ENCODE measurements at regions not wholly inside any gene's neighbourhood (a gene's known extent, or its start where the extent isn't known, plus 50 kb on each side); places are given as distances from the start of the nearest gene placed in this dataset.

DNA sequence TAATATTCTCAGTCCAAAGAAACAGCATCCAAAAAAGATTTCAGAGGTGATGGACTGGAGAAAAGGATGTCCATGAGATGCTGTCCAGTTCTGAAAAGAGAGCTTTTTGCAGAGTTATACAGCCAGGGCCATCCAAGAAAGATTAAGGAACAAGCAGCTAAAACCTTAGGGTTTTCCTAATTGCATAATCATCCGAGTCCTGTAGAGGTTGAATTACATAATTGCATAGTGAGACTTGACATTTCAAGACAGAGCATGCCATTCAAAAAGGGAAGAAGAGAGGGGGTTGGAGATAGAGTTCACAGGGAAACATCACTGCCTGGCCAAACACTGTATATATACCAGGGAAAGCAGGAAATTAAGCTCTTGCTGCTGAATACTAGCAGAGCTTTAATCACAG is 1729.2 kb upstream of the WWC1 start:
- no peak for ATAC-seq
- TF ChIP-seq ESRRG (CRISPR knock-in tag; IDR thresholded peaks at IDR 0.05): no peak
- no peak for TF ChIP-seq SNAI2 (CRISPR knock-in tag; IDR thresholded peaks at IDR 0.05)
- TF ChIP-seq ZNF565 (CRISPR knock-in tag; conservative IDR thresholded peaks at IDR 0.05; ENCODE audit: low read depth): no peak
- 0 out of 2 replicates have a peak, but pooled peaks have one; percentile 10 for TF ChIP-seq ISL1 (CRISPR knock-in tag; IDR thresholded peaks at IDR 0.05)
- no peak for TF ChIP-seq TOX (CRISPR knock-in tag; IDR thresholded peaks at IDR 0.05; ENCODE audit: borderline replicate concordance)
- no peak for TF ChIP-seq OSR1 (CRISPR knock-in tag; IDR thresholded peaks at IDR 0.05)

DNA sequence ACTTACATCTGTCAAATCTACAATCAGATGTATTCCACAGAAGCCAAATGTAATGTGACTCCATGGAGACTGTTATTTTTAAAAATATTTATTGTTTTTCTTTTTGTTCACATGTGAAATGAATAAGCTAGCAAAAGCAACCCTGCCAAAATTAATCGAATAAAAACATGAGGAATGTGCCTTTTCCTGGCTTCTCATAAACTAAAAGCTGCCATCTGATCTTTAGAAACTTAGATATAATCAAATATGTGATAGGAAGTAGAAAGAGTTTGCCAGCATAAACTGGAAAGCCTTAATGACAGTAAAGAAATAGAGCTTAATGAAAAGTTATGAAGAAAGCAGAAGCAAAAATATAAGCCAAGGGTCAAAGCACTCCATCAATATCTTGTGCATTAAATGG is 1724.7 kb upstream of the WWC1 start:
- no peak for ATAC-seq
- TF ChIP-seq ZC3H10 (CRISPR knock-in tag; IDR thresholded peaks at IDR 0.05) (no peak), ISL1 (CRISPR knock-in tag; IDR thresholded peaks at IDR 0.05) (peak; percentile 92)

DNA sequence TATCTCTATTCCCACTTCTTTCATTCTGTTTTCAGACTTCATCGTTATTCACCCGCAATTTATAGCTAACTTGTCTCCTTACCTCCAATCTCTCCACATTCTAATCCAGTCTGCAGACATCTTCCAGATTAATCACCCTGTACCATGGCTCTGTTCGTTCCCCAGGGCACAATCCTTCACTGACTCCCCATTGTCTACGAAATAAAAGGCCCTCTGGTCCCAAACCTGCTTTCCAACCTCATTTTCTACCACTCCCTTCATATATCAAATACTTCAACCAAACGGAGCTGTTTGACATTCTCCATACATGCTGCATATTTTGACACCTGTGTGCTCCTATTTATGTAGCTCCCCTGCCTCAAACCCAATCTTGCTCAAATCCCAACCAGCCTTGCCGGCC is 1720.6 kb upstream of the WWC1 start:
- TF ChIP-seq OSR1 (CRISPR knock-in tag; IDR thresholded peaks at IDR 0.05) (no peak), GLIS3 (CRISPR knock-in tag; IDR thresholded peaks at IDR 0.05) (no peak), ZNF70 (CRISPR knock-in tag; IDR thresholded peaks at IDR 0.05) (no peak), PPARA (CRISPR knock-in tag; IDR thresholded peaks at IDR 0.05; ENCODE audit: borderline replicate concordance) (no peak), ZC3H10 (CRISPR knock-in tag; IDR thresholded peaks at IDR 0.05) (no peak), ZFP3 (CRISPR knock-in tag; IDR thresholded peaks at IDR 0.05) (no peak), ARNTL (CRISPR knock-in tag; IDR thresholded peaks at IDR 0.05; ENCODE audit: borderline replicate concordance, low read depth) (no peak)
- TF ChIP-seq, protein P1, sequence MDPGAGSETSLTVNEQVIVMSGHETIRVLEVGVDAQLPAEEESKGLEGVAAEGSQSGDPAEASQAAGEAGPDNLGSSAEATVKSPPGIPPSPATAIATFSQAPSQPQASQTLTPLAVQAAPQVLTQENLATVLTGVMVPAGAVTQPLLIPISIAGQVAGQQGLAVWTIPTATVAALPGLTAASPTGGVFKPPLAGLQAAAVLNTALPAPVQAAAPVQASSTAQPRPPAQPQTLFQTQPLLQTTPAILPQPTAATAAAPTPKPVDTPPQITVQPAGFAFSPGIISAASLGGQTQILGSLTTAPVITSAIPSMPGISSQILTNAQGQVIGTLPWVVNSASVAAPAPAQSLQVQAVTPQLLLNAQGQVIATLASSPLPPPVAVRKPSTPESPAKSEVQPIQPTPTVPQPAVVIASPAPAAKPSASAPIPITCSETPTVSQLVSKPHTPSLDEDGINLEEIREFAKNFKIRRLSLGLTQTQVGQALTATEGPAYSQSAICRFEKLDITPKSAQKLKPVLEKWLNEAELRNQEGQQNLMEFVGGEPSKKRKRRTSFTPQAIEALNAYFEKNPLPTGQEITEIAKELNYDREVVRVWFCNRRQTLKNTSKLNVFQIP (CRISPR knock-in tag; IDR thresholded peaks at IDR 0.05; ENCODE audit: borderline replicate concordance, low read depth): no peak
- ATAC-seq: no peak

DNA sequence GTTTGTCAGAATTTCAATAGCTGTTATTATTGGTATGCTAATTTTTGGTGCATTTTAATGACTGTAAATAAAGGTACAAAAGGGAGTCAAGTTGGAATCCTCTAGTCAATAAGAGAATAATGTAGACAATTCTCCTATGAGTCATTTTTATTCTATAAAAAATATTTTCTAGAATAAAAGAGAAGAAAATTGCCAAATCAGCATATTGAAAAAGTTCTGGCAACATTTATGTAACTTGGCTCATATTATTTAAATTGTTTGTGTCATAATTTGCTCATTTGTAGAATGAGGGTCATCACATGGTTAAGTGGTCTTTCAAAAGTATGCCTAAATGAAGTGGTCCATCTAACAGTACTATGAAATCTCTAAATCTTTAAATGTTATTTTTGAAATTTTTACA is 1719.8 kb upstream of the WWC1 start:
- TF ChIP-seq ESRRG (CRISPR knock-in tag; IDR thresholded peaks at IDR 0.05) (no peak), ZFP30 (CRISPR knock-in tag; IDR thresholded peaks at IDR 0.05) (no peak), ZNF8 (CRISPR knock-in tag; IDR thresholded peaks at IDR 0.05) (no peak)
- TF ChIP-seq, protein P2, sequence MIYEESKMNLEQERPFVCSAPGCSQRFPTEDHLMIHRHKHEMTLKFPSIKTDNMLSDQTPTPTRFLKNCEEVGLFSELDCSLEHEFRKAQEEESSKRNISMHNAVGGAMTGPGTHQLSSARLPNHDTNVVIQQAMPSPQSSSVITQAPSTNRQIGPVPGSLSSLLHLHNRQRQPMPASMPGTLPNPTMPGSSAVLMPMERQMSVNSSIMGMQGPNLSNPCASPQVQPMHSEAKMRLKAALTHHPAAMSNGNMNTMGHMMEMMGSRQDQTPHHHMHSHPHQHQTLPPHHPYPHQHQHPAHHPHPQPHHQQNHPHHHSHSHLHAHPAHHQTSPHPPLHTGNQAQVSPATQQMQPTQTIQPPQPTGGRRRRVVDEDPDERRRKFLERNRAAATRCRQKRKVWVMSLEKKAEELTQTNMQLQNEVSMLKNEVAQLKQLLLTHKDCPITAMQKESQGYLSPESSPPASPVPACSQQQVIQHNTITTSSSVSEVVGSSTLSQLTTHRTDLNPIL (CRISPR knock-in tag; IDR thresholded peaks at IDR 0.05; ENCODE audit: low read depth): no peak
- no peak for ATAC-seq

DNA sequence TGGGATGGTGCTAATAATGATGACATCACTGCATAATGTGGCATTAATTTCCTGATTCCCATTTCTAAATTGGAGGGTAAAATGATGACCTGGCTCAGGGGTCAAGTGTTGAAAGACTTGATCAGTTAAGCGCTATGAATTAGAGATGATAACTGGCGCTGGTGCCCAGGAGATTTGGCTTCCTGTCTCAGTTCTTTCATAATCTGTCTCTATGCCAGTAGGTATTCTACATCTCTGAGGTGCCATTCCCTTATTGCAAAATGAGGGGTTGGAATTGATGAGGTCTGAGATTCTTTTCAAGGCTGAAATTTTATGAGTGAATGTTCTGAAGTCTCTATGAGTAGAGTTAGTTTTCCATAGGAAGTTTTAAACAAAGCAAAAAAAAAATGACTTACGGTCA is 1715.1 kb upstream of the WWC1 start:
- TF ChIP-seq SNAI2 (CRISPR knock-in tag; IDR thresholded peaks at IDR 0.05) (no peak), ZNF8 (CRISPR knock-in tag; IDR thresholded peaks at IDR 0.05) (no peak), ZC3H10 (CRISPR knock-in tag; IDR thresholded peaks at IDR 0.05) (no peak), ZFP3 (CRISPR knock-in tag; IDR thresholded peaks at IDR 0.05) (no peak), RARB (CRISPR knock-in tag; IDR thresholded peaks at IDR 0.05) (no peak), GLIS3 (CRISPR knock-in tag; IDR thresholded peaks at IDR 0.05) (no peak), CSDC2 (CRISPR knock-in tag; IDR thresholded peaks at IDR 0.05) (no peak)
- TF ChIP-seq, protein P1 (CRISPR knock-in tag; IDR thresholded peaks at IDR 0.05; ENCODE audit: borderline replicate concordance, low read depth): no peak
- TF ChIP-seq, protein P3, sequence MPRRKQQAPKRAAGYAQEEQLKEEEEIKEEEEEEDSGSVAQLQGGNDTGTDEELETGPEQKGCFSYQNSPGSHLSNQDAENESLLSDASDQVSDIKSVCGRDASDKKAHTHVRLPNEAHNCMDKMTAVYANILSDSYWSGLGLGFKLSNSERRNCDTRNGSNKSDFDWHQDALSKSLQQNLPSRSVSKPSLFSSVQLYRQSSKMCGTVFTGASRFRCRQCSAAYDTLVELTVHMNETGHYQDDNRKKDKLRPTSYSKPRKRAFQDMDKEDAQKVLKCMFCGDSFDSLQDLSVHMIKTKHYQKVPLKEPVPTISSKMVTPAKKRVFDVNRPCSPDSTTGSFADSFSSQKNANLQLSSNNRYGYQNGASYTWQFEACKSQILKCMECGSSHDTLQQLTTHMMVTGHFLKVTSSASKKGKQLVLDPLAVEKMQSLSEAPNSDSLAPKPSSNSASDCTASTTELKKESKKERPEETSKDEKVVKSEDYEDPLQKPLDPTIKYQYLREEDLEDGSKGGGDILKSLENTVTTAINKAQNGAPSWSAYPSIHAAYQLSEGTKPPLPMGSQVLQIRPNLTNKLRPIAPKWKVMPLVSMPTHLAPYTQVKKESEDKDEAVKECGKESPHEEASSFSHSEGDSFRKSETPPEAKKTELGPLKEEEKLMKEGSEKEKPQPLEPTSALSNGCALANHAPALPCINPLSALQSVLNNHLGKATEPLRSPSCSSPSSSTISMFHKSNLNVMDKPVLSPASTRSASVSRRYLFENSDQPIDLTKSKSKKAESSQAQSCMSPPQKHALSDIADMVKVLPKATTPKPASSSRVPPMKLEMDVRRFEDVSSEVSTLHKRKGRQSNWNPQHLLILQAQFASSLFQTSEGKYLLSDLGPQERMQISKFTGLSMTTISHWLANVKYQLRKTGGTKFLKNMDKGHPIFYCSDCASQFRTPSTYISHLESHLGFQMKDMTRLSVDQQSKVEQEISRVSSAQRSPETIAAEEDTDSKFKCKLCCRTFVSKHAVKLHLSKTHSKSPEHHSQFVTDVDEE (CRISPR knock-in tag; IDR thresholded peaks at IDR 0.05): no peak
- TF ChIP-seq, protein P4, sequence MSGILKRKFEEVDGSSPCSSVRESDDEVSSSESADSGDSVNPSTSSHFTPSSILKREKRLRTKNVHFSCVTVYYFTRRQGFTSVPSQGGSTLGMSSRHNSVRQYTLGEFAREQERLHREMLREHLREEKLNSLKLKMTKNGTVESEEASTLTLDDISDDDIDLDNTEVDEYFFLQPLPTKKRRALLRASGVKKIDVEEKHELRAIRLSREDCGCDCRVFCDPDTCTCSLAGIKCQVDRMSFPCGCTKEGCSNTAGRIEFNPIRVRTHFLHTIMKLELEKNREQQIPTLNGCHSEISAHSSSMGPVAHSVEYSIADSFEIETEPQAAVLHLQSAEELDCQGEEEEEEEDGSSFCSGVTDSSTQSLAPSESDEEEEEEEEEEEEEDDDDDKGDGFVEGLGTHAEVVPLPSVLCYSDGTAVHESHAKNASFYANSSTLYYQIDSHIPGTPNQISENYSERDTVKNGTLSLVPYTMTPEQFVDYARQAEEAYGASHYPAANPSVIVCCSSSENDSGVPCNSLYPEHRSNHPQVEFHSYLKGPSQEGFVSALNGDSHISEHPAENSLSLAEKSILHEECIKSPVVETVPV (CRISPR knock-in tag; IDR thresholded peaks at IDR 0.05): no peak
- ATAC-seq: no peak

Measured in SK-N-SH treated with all-trans-retinoic acid at 6 μM for 48 hours (cell line).